ENCODE measurements at regions not wholly inside any gene's neighbourhood (a gene's known extent, or its start where the extent isn't known, plus 50 kb on each side); places are given as distances from the start of the nearest gene placed in this dataset.
"Not testable (repeated sequence)": the region's sequence is repeated elsewhere in the genome, so short reads cannot be mapped to it uniquely, and the experiment has no call there.

- Histone ChIP-seq H3K4me1 (no peaks in the 10 kb centered on the region), H3K36me3 (no peaks in the 10 kb centered on the region), H3K4me3 (no peak overlapping the region), H3K27ac (no peak overlapping the region), H3K27me3 (no peaks in the 10 kb centered on the region), H3K9me3 (peaks cover 0 to 39% of the 10 kb centered on the region in 2 donors)
- no peak for TF ChIP-seq CTCF (IDR thresholded peaks at IDR 0.05)
- DNase-seq (ENCODE audit: low spot score): no peak
These were observed 589.1 kb upstream of the ADAMTS5 start for GRCh38 chr21:27555996-27556395.

GRCh38 chr21:27550287-27550686, 583.4 kb upstream of the ADAMTS5 start:
- Histone ChIP-seq H3K9me3 (peaks cover 0 to 25% of the 10 kb centered on the region in 2 donors), H3K4me3 (no peak overlapping the region), H3K36me3 (no peaks in the 10 kb centered on the region), H3K27ac (peak overlapping the region in 1 of 2 donors; percentile 9), H3K4me1 (no peaks in the 10 kb centered on the region), H3K27me3 (no peaks in the 10 kb centered on the region)
- no peak for DNase-seq (ENCODE audit: low spot score)
- no peak for TF ChIP-seq CTCF (IDR thresholded peaks at IDR 0.05)

- H3K27me3 ChIP-seq: no peaks in the 10 kb centered on the region
- no peaks in the 10 kb centered on the region for H3K36me3 ChIP-seq
- H3K27ac ChIP-seq: no peak overlapping the region
- no peak for TF ChIP-seq CTCF (IDR thresholded peaks at IDR 0.05)
- no peak overlapping the region for H3K4me3 ChIP-seq
- DNase-seq (ENCODE audit: low spot score): no peak
- H3K9me3 ChIP-seq: peaks cover 0 to 17% of the 10 kb centered on the region in 2 donors
- no peaks in the 10 kb centered on the region for H3K4me1 ChIP-seq
These were observed 581.6 kb upstream of the ADAMTS5 start for GRCh38 chr21:27548486-27548885.

- no peak for TF ChIP-seq CTCF (IDR thresholded peaks at IDR 0.05)
These were observed 579.0 kb upstream of the ADAMTS5 start for GRCh38 chr21:27545754-27546349.

GRCh38 chr21:27542126-27542525, 575.2 kb upstream of the ADAMTS5 start:
- H3K9me3 ChIP-seq; H3K27ac ChIP-seq; H3K27me3 ChIP-seq; H3K36me3 ChIP-seq; H3K4me1 ChIP-seq; DNase-seq (ENCODE audit: low spot score); H3K4me3 ChIP-seq: not testable (repeated sequence)

More at GRCh38 chr21:27545754-27546349, 579.0 kb upstream of the ADAMTS5 start:
- no peaks in the 10 kb centered on the region for H3K9me3 ChIP-seq
- no peaks in the 10 kb centered on the region for H3K4me1 ChIP-seq
- no peak overlapping the region for H3K4me3 ChIP-seq
- no peak for DNase-seq (ENCODE audit: low spot score)
- no peaks in the 10 kb centered on the region for H3K27me3 ChIP-seq
- H3K36me3 ChIP-seq: no peaks in the 10 kb centered on the region
- H3K27ac ChIP-seq: no peak overlapping the region

GRCh38 chr21:27536319-27536718, 569.4 kb upstream of the ADAMTS5 start:
- no peak for DNase-seq (ENCODE audit: low spot score)
- Histone ChIP-seq H3K4me3 (no peak overlapping the region), H3K4me1 (no peaks in the 10 kb centered on the region), H3K27ac (no peak overlapping the region), H3K36me3 (no peaks in the 10 kb centered on the region), H3K27me3 (no peaks in the 10 kb centered on the region), H3K9me3 (no peaks in the 10 kb centered on the region)
- TF ChIP-seq CTCF (IDR thresholded peaks at IDR 0.05): no peak
